ENCODE measurements at regions not wholly inside any gene's neighbourhood (a gene's known extent, or its start where the extent isn't known, plus 50 kb on each side); places are given as distances from the start of the nearest gene placed in this dataset.

DNA sequence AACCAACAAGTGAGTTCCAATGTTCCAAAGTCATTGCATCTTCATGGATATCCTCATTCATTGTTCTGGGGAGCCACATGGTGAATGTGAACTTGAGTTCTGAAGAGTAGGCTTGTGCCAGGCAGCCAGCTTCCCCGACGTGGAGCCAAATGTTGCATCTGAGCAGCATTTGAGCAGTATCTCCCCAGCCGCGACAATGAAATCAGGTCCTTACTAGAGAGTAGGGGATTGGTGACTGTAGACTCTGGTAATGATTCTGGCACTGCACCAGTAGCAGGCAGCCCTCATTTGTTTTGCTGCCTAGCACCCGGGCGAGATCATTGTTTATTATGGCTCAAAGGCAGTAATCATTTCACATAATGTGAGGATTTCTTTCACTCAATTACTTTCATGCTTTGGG is 451.4 kb upstream of the C9orf72 start:
- TF ChIP-seq POLR2AphosphoS5 (IDR thresholded peaks at IDR 0.05; ENCODE audit: low read depth, low read length) (no peak), ATF3 (IDR thresholded peaks at IDR 0.05) (no peak), ZBTB33 (IDR thresholded peaks at IDR 0.05; ENCODE audit: extremely low read depth, insufficient replicate concordance, low read length) (no peak), CTCF (IDR thresholded peaks at IDR 0.05 in 2 of 3, conservative IDR thresholded peaks at IDR 0.05 in 1 of 3; ENCODE audit: borderline replicate concordance in 1 of 3, insufficient read depth in 1 of 3, low read depth in 2 of 3, low read length in 2 of 3) (no peak), TCF7L2 (IDR thresholded peaks at IDR 0.05; ENCODE audit: borderline replicate concordance, extremely low read depth, insufficient read depth, insufficient read length) (no peak), POLR2A (IDR thresholded peaks at IDR 0.05; ENCODE audit: borderline replicate concordance, extremely low read depth, insufficient read depth, insufficient read length) (no peak), ELF1 (IDR thresholded peaks at IDR 0.05; ENCODE audit: borderline replicate concordance, low read depth) (no peak), JUND (IDR thresholded peaks at IDR 0.05) (no peak), EZH2 (IDR thresholded peaks at IDR 0.05) (no peak), EZH2phosphoT487 (IDR thresholded peaks at IDR 0.05; ENCODE audit: borderline replicate concordance) (no peak), YY1 (IDR thresholded peaks at IDR 0.05; ENCODE audit: extremely low read depth, insufficient replicate concordance, low read depth, low read length) (no peak), RAD21 (IDR thresholded peaks at IDR 0.05; ENCODE audit: low read depth) (no peak)
- TF ChIP-seq, protein P1, sequence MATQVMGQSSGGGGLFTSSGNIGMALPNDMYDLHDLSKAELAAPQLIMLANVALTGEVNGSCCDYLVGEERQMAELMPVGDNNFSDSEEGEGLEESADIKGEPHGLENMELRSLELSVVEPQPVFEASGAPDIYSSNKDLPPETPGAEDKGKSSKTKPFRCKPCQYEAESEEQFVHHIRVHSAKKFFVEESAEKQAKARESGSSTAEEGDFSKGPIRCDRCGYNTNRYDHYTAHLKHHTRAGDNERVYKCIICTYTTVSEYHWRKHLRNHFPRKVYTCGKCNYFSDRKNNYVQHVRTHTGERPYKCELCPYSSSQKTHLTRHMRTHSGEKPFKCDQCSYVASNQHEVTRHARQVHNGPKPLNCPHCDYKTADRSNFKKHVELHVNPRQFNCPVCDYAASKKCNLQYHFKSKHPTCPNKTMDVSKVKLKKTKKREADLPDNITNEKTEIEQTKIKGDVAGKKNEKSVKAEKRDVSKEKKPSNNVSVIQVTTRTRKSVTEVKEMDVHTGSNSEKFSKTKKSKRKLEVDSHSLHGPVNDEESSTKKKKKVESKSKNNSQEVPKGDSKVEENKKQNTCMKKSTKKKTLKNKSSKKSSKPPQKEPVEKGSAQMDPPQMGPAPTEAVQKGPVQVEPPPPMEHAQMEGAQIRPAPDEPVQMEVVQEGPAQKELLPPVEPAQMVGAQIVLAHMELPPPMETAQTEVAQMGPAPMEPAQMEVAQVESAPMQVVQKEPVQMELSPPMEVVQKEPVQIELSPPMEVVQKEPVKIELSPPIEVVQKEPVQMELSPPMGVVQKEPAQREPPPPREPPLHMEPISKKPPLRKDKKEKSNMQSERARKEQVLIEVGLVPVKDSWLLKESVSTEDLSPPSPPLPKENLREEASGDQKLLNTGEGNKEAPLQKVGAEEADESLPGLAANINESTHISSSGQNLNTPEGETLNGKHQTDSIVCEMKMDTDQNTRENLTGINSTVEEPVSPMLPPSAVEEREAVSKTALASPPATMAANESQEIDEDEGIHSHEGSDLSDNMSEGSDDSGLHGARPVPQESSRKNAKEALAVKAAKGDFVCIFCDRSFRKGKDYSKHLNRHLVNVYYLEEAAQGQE (IDR thresholded peaks at IDR 0.05; ENCODE audit: low read depth) = no peak
- TF ChIP-seq, protein P2, sequence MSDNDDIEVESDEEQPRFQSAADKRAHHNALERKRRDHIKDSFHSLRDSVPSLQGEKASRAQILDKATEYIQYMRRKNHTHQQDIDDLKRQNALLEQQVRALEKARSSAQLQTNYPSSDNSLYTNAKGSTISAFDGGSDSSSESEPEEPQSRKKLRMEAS (IDR thresholded peaks at IDR 0.05) = no peak
